Liver (tissue), 8 donors: ENCODE measurements at regions not wholly inside any gene's neighbourhood (a gene's known extent, or its start where the extent isn't known, plus 50 kb on each side); places are given as distances from the start of the nearest gene placed in this dataset.

ENCODE experiments used
- DNase-seq: peaks from one replicate; pipeline ENCODE4 v3.0.0-alpha.2; 2017; ENCODE audit warnings: low spot score
- H3K27ac ChIP-seq, 2 donors: one replicate each; pipeline ENCODE4 v1.7.0; 2013; ENCODE audit warnings: inconsistent platforms in 2 of 2, low read length in 2 of 2, control low read depth in 1 of 2, low read depth in 1 of 2, mild to moderate bottlenecking in 1 of 2
- H3K27me3 ChIP-seq, 4 donors: one replicate each; pipeline versions ENCODE4 v1.6.1 to v1.7.0; 2013; ENCODE audit warnings: low read length in 3 of 4, inconsistent platforms in 1 of 4, mild to moderate bottlenecking in 1 of 4, moderate library complexity in 1 of 4; ENCODE audit not compliant: control insufficient read depth in 4 of 4, insufficient read depth in 4 of 4
- H3K36me3 ChIP-seq, 4 donors: one replicate each; pipeline versions ENCODE4 v1.6.1 to v1.7.0; 2013; ENCODE audit warnings: low read length in 3 of 4, mild to moderate bottlenecking in 3 of 4, low read depth in 1 of 4, moderate library complexity in 1 of 4; ENCODE audit not compliant: control insufficient read depth in 4 of 4, insufficient read depth in 3 of 4
- H3K4me1 ChIP-seq, 4 donors: one replicate each; pipeline versions ENCODE4 v1.6.1 to v1.7.0; 2013; ENCODE audit warnings: low read length in 3 of 4, mild to moderate bottlenecking in 3 of 4, moderate library complexity in 1 of 4; ENCODE audit not compliant: control insufficient read depth in 4 of 4, insufficient read depth in 4 of 4
- H3K4me3 ChIP-seq, 3 donors: one replicate each; pipeline versions ENCODE4 v1.6.1 to v1.7.0; 2013; ENCODE audit warnings: low read length in 3 of 3, control low read depth in 1 of 3, low read depth in 1 of 3, mild to moderate bottlenecking in 1 of 3
- H3K9ac ChIP-seq, 2 donors: one replicate each; pipeline ENCODE4 v1.7.0; 2013; ENCODE audit warnings: low read length in 2 of 2, mild to moderate bottlenecking in 2 of 2, moderate library complexity in 2 of 2, control low read depth in 1 of 2, low read depth in 1 of 2
- H3K9me3 ChIP-seq, 4 donors: one replicate each; pipeline versions ENCODE4 v1.6.1 to v1.7.0; 2013; ENCODE audit warnings: low read length in 3 of 4; ENCODE audit not compliant: control insufficient read depth in 4 of 4
- ATF3 ChIP-seq: IDR thresholded peaks from 2 replicates; pipeline ENCODE4 v1.6.1; 2016; ENCODE audit warnings: antibody characterized with exemption
- CTCF ChIP-seq: fragments of 150-350 bp; IDR thresholded peaks from 2 replicates; pipeline ENCODE4 v1.5.1; 2017; ENCODE audit warnings: improper control_type of control experiment, low read depth, low read length; ENCODE audit not compliant: missing input control
- EGR1 ChIP-seq, 2 donors: IDR thresholded peaks; 2 replicates each; pipeline ENCODE4 v1.6.1; 2016 to 2018; ENCODE audit warnings: antibody characterized with exemption in 2 of 2, low read depth in 2 of 2
- FOXA1 ChIP-seq: IDR thresholded peaks from 2 replicates; pipeline ENCODE4 v1.6.1; 2016; ENCODE audit warnings: antibody characterized with exemption
- FOXA2 ChIP-seq: IDR thresholded peaks from 2 replicates; pipeline ENCODE4 v1.6.1; 2016; ENCODE audit warnings: antibody characterized with exemption
- GABPA ChIP-seq, 2 donors: IDR thresholded peaks in 1 of 2; conservative IDR thresholded peaks in 1 of 2; 2 replicates each; pipeline ENCODE4 v1.6.1; 2016; ENCODE audit warnings: antibody characterized with exemption in 2 of 2, mild to moderate bottlenecking in 1 of 2, moderate library complexity in 1 of 2
- HNF4A ChIP-seq, 2 donors: conservative IDR thresholded peaks; 2 replicates each; pipeline ENCODE4 v1.6.1; 2016; ENCODE audit warnings: antibody characterized with exemption in 2 of 2, mild to moderate bottlenecking in 2 of 2
- HNF4G ChIP-seq: IDR thresholded peaks from 2 replicates; pipeline ENCODE4 v1.6.1; 2016; ENCODE audit warnings: antibody characterized with exemption
- JUND ChIP-seq, 2 donors: IDR thresholded peaks; 2 replicates each; pipeline ENCODE4 v1.6.1; 2016; ENCODE audit warnings: antibody characterized with exemption in 2 of 2
- MAX ChIP-seq: IDR thresholded peaks from 2 replicates; pipeline ENCODE4 v1.6.1; 2016; ENCODE audit warnings: antibody characterized with exemption
- NR2F2 ChIP-seq: IDR thresholded peaks from 2 replicates; pipeline ENCODE4 v1.6.1; 2016; ENCODE audit warnings: antibody characterized with exemption
- RAD21 ChIP-seq, 2 donors: IDR thresholded peaks; 2 replicates each; pipeline ENCODE4 v1.6.1; 2016; ENCODE audit warnings: antibody characterized with exemption in 2 of 2, mild to moderate bottlenecking in 2 of 2
- REST ChIP-seq: IDR thresholded peaks from 2 replicates; pipeline ENCODE4 v1.6.1; 2016; ENCODE audit warnings: antibody characterized with exemption, mild to moderate bottlenecking
- RXRA ChIP-seq, 2 donors: IDR thresholded peaks; 2 replicates each; pipeline ENCODE4 v1.6.1; 2017 to 2018; ENCODE audit warnings: antibody characterized with exemption in 2 of 2, mild to moderate bottlenecking in 1 of 2
- SP1 ChIP-seq: IDR thresholded peaks from 2 replicates; pipeline ENCODE4 v1.6.1; 2018; ENCODE audit warnings: antibody characterized with exemption, mild to moderate bottlenecking
- TAF1 ChIP-seq: conservative IDR thresholded peaks from 2 replicates; pipeline ENCODE4 v1.6.1; 2016; ENCODE audit warnings: antibody characterized with exemption, mild to moderate bottlenecking
- YY1 ChIP-seq: IDR thresholded peaks from 2 replicates; pipeline ENCODE4 v1.6.1; 2016; ENCODE audit warnings: antibody characterized with exemption, mild to moderate bottlenecking
- ZBTB33 ChIP-seq: IDR thresholded peaks from 2 replicates; pipeline ENCODE4 v1.6.1; 2016; ENCODE audit warnings: antibody characterized with exemption
- WGBS: extraction: QIAGEN DNeasy Blood & Tissue Kit; methylation state at CpG from one replicate; pipeline ENCODE4 v1.1.7; 2013; 5-methylcytosine and 5-hydroxymethylcytosine counted together
- donor health status: healthy.
- donor health status: healthy.
- donor health status: healthy.
- donor health status: healthy.
- donor health status: healthy.

- TF ChIP-seq NR2F2 = no peak
- no peak for TF ChIP-seq EGR1 (IDR thresholded peaks at IDR 0.05; ENCODE audit: low read depth in 2 of 2)
- no peak for TF ChIP-seq CTCF
- TF ChIP-seq RXRA (IDR thresholded peaks at IDR 0.05) = no peak
- no peak for TF ChIP-seq GABPA (IDR thresholded peaks at IDR 0.05 in 1 of 2, conservative IDR thresholded peaks at IDR 0.05 in 1 of 2)
- no peak for TF ChIP-seq FOXA2
Observed at GRCh38 chr3:71868876-71869275, 83.9 kb upstream of the PROK2 start (continued).

- WGBS = 77% methylated on average over 2 of the region's 2 CpGs
Observed at GRCh38 chr3:71865727-71866126, 80.8 kb upstream of the PROK2 start.

More at GRCh38 chr3:71865727-71866126, 80.8 kb upstream of the PROK2 start:
- Histone ChIP-seq H3K9me3 (peaks cover 0 to 6% (median 5%) of the 10 kb centered on the region in 4 donors), H3K9ac (no peak overlapping the region), H3K4me3 (no peak overlapping the region), H3K36me3 (no peaks in the 10 kb centered on the region), H3K27ac (no peak overlapping the region), H3K4me1 (no peaks in the 10 kb centered on the region), H3K27me3 (peaks cover 0 to 4% (median 0%) of the 10 kb centered on the region in 4 donors)
- TF ChIP-seq CTCF (no peak), FOXA2 (no peak), TAF1 (no peak), RAD21 (IDR thresholded peaks at IDR 0.05) (no peak), MAX (no peak), ATF3 (no peak), HNF4A (conservative IDR thresholded peaks at IDR 0.05) (no peak), YY1 (no peak), RXRA (IDR thresholded peaks at IDR 0.05) (no peak), FOXA1 (no peak), SP1 (no peak), REST (no peak), ZBTB33 (no peak), HNF4G (no peak), EGR1 (IDR thresholded peaks at IDR 0.05; ENCODE audit: low read depth in 2 of 2) (no peak), NR2F2 (no peak), JUND (IDR thresholded peaks at IDR 0.05) (no peak)
- no peak for DNase-seq
